SK-N-SH treated with all-trans-retinoic acid at 6 μM for 48 hours (cell line): ENCODE measurements at regions not wholly inside any gene's neighbourhood (a gene's known extent, or its start where the extent isn't known, plus 50 kb on each side); places are given as distances from the start of the nearest gene placed in this dataset.

Experiments used
- ATAC-seq: fragments of 200-7000 bp; cut with Tn5 transposase; 3 replicates; pipeline ENCODE4 v1.9.1; 2020; ENCODE audit warnings: mild to moderate bottlenecking, moderate library complexity
- ARNTL ChIP-seq: fragments of 450-650 bp; formaldehyde crosslinking; IDR thresholded peaks from 2 replicates; pipeline ENCODE4 v1.5.0; 2020; ENCODE audit warnings: low read depth, mild to moderate bottlenecking, moderate library complexity, borderline replicate concordance
- CREB5 ChIP-seq: fragments of 250-450 bp; sonication (Bioruptor Pico); IDR thresholded peaks from 2 replicates; pipeline ENCODE4 v1.5.1; 2020; ENCODE audit warnings: low read depth, mild to moderate bottlenecking, moderate library complexity
- CSRNP3 ChIP-seq: fragments of 250-450 bp; sonication (Bioruptor Pico); IDR thresholded peaks from 2 replicates; pipeline ENCODE4 v1.5.1; 2021; ENCODE audit warnings: mild to moderate bottlenecking, moderate library complexity
- ESRRG ChIP-seq: fragments of 250-450 bp; sonication (Bioruptor Pico); IDR thresholded peaks from 2 replicates; pipeline ENCODE4 v1.6.1; 2021; ENCODE audit warnings: mild to moderate bottlenecking
- GLIS3 ChIP-seq: fragments of 250-450 bp; sonication (Bioruptor Pico); IDR thresholded peaks from 2 replicates; pipeline ENCODE4 v1.5.0; 2020; ENCODE audit warnings: mild to moderate bottlenecking, moderate library complexity
- ISL1 ChIP-seq: fragments of 250-450 bp; sonication (Bioruptor Pico); IDR thresholded peaks from 2 replicates; pipeline ENCODE4 v2.1.2; 2022; ENCODE audit warnings: mild to moderate bottlenecking, moderate library complexity
- PATZ1 ChIP-seq: fragments of 250-450 bp; sonication (Bioruptor Pico); IDR thresholded peaks from 2 replicates; pipeline ENCODE4 v1.8.0; 2020; ENCODE audit warnings: mild to moderate bottlenecking, moderate library complexity, borderline replicate concordance
- RARB ChIP-seq: fragments of 250-450 bp; sonication (Bioruptor Pico); IDR thresholded peaks from 2 replicates; pipeline ENCODE4 v1.8.0; 2021; ENCODE audit warnings: mild to moderate bottlenecking, moderate library complexity
- SNAI2 ChIP-seq: fragments of 250-450 bp; sonication (Bioruptor Pico); IDR thresholded peaks from 2 replicates; pipeline ENCODE4 v1.5.0; 2020; ENCODE audit warnings: mild to moderate bottlenecking, moderate library complexity
- TOX ChIP-seq: fragments of 250-450 bp; sonication (Bioruptor Pico); IDR thresholded peaks from 2 replicates; pipeline ENCODE4 v1.8.0; 2021; ENCODE audit warnings: mild to moderate bottlenecking, moderate library complexity, borderline replicate concordance
- TSHZ2 ChIP-seq: fragments of 250-450 bp; sonication (Bioruptor Pico); IDR thresholded peaks from 2 replicates; pipeline ENCODE4 v1.5.0; 2020; ENCODE audit warnings: mild to moderate bottlenecking, moderate library complexity
- ZC3H10 ChIP-seq: fragments of 250-450 bp; sonication (Bioruptor Pico); IDR thresholded peaks from 2 replicates; pipeline ENCODE4 v1.5.1; 2021; ENCODE audit warnings: mild to moderate bottlenecking, moderate library complexity
- ZFP3 ChIP-seq: fragments of 250-450 bp; sonication (Bioruptor Pico); IDR thresholded peaks from 2 replicates; pipeline ENCODE4 v1.5.0; 2020; ENCODE audit warnings: mild to moderate bottlenecking, moderate library complexity
- ZFP30 ChIP-seq: fragments of 450-650 bp; formaldehyde crosslinking; IDR thresholded peaks from 2 replicates; pipeline ENCODE4 v1.5.0; 2022; ENCODE audit warnings: mild to moderate bottlenecking, moderate library complexity
- ZNF565 ChIP-seq: fragments of 450-650 bp; formaldehyde crosslinking; conservative IDR thresholded peaks from 2 replicates; pipeline ENCODE4 v1.5.0; 2020; ENCODE audit warnings: low read depth, mild to moderate bottlenecking, moderate library complexity
- ZNF70 ChIP-seq: fragments of 450-650 bp; formaldehyde crosslinking; IDR thresholded peaks from 2 replicates; pipeline ENCODE4 v1.5.0; 2020; ENCODE audit warnings: mild to moderate bottlenecking, moderate library complexity
- ZNF8 ChIP-seq: fragments of 450-650 bp; formaldehyde crosslinking; IDR thresholded peaks from 2 replicates; pipeline ENCODE4 v1.5.0; 2020; ENCODE audit warnings: mild to moderate bottlenecking, moderate library complexity
- TF ChIP-seq, protein P1 (sequence below): fragments of 250-450 bp; sonication (Bioruptor Pico); IDR thresholded peaks from 2 replicates; pipeline ENCODE4 v1.8.0; 2021; ENCODE audit warnings: low read depth, mild to moderate bottlenecking, moderate library complexity, borderline replicate concordance

- TF ChIP-seq PATZ1 (CRISPR knock-in tag) (no peak), TSHZ2 (CRISPR knock-in tag) (no peak), ESRRG (CRISPR knock-in tag) (no peak), ARNTL (CRISPR knock-in tag) (no peak), CREB5 (CRISPR knock-in tag) (no peak), SNAI2 (CRISPR knock-in tag) (no peak), ZFP3 (CRISPR knock-in tag) (no peak), TOX (CRISPR knock-in tag) (no peak), ZC3H10 (no peak), ZNF70 (no peak), ISL1 (CRISPR knock-in tag) (no peak), ZNF8 (CRISPR knock-in tag) (no peak), ZNF565 (CRISPR knock-in tag) (no peak), RARB (CRISPR knock-in tag) (no peak)
- TF ChIP-seq, protein P1, sequence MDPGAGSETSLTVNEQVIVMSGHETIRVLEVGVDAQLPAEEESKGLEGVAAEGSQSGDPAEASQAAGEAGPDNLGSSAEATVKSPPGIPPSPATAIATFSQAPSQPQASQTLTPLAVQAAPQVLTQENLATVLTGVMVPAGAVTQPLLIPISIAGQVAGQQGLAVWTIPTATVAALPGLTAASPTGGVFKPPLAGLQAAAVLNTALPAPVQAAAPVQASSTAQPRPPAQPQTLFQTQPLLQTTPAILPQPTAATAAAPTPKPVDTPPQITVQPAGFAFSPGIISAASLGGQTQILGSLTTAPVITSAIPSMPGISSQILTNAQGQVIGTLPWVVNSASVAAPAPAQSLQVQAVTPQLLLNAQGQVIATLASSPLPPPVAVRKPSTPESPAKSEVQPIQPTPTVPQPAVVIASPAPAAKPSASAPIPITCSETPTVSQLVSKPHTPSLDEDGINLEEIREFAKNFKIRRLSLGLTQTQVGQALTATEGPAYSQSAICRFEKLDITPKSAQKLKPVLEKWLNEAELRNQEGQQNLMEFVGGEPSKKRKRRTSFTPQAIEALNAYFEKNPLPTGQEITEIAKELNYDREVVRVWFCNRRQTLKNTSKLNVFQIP (CRISPR knock-in tag) = no peak
- ATAC-seq = peak; percentile 41
Observed at GRCh38 chr6:72554761-72555221, 67.1 kb upstream of the KCNQ5 start.

DNA sequence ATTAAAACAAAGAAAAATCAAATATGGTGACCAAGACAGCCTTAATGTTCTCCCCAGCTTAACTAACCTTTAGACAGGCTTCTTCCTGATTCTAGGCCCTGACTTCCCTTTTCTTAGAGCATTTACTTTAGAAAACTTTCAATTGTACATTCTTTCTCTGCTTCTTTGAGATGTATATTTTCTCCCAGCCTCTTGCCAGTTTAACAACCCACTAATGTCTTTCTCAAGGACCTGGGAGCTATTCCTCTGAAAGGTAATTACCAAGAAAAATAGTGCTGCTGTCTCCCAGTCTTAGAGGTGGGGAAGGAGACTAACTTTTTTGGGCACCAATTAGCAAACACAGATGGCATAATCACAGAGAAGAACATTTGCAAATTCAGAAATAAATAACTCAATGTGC, 62.8 kb upstream of the KCNQ5 start:
- ATAC-seq = no peak
- TF ChIP-seq CSRNP3 (CRISPR knock-in tag) (no peak), TOX (CRISPR knock-in tag) (no peak), ESRRG (CRISPR knock-in tag) (no peak), ZNF70 (no peak), ISL1 (CRISPR knock-in tag) (no peak), ZFP30 (CRISPR knock-in tag) (no peak), ARNTL (CRISPR knock-in tag) (no peak)

- TF ChIP-seq ZNF8 (CRISPR knock-in tag) (no peak), ARNTL (CRISPR knock-in tag) (no peak), TOX (CRISPR knock-in tag) (no peak), ZNF565 (CRISPR knock-in tag) (no peak), ZC3H10 (no peak), CREB5 (CRISPR knock-in tag) (no peak), GLIS3 (no peak), ZFP3 (CRISPR knock-in tag) (no peak), RARB (CRISPR knock-in tag) (no peak)
- no peak for ATAC-seq
Observed at GRCh38 chr6:72559555-72559954, 62.3 kb upstream of the KCNQ5 start.
